IMR-90 (cell line): ENCODE measurements at regions not wholly inside any gene's neighbourhood (a gene's known extent, or its start where the extent isn't known, plus 50 kb on each side); places are given as distances from the start of the nearest gene placed in this dataset.

Source experiments
- ATAC-seq: fragments of 200-7000 bp; cut with Tn5 transposase; 2 replicates; pipeline ENCODE4 v1.9.1; 2020; ENCODE audit warnings: low read depth, mild to moderate bottlenecking, moderate library complexity
- BruUV-seq: library from RNA; stranded (reverse); fragments of 400-500 nt; replicated peaks from 2 replicates; lab custom pipeline; 2021; lab: Mats Ljungman, UMichigan
- CTCF ChIA-PET: fragments of 300-600 bp; formaldehyde crosslinking; extraction: SDS; loops from one replicate; lab custom pipeline; 2021; ENCODE audit warnings: antibody characterized with exemption; lab: Yijun Ruan, JAX
- POLR2A ChIA-PET: fragments of 300-600 bp; sonication (Branson Sonifier 250); formaldehyde crosslinking; loops from one replicate; lab custom pipeline; 2022; ENCODE audit warnings: antibody characterized with exemption; ENCODE audit not compliant: unreplicated experiment; lab: Charles Lee
- DNase-seq: peaks from one replicate; pipeline ENCODE4 v3.0.0; 2013
- H2AFZ ChIP-seq: replicated peaks from 2 replicates; pipeline ENCODE3; 2013; ENCODE audit warnings: low read length, mild to moderate bottlenecking; ENCODE audit not compliant: poor library complexity
- H2AK5ac ChIP-seq: 2 replicates; pipeline ENCODE4 v1.6.1; 2013; ENCODE audit warnings: low read depth, low read length, inconsistent platforms
- H2AK9ac ChIP-seq: replicated peaks from 2 replicates; pipeline ENCODE3; 2013; ENCODE audit warnings: mild to moderate bottlenecking, low read depth, low read length, moderate library complexity; ENCODE audit not compliant: poor library complexity
- H2BK120ac ChIP-seq: 2 replicates; pipeline ENCODE4 v1.6.1; 2013; ENCODE audit warnings: low read depth, low read length, inconsistent platforms
- H2BK15ac ChIP-seq: 3 replicates; pipeline ENCODE4 v1.6.1; 2013; ENCODE audit warnings: low read depth, low read length, inconsistent platforms
- H2BK20ac ChIP-seq: 2 replicates; pipeline ENCODE4 v1.6.1; 2013; ENCODE audit warnings: low read depth, mild to moderate bottlenecking, inconsistent platforms, low read length, moderate library complexity
- H2BK5ac ChIP-seq: 2 replicates; pipeline ENCODE4 v1.6.1; 2013; ENCODE audit warnings: mild to moderate bottlenecking, low read depth, low read length, inconsistent platforms; ENCODE audit not compliant: poor library complexity, severe bottlenecking
- H3K14ac ChIP-seq: replicated peaks from 2 replicates; pipeline ENCODE4 v1.6.1; 2013; ENCODE audit warnings: low read depth, low read length, inconsistent platforms
- H3K18ac ChIP-seq: 2 replicates; pipeline ENCODE4 v1.6.1; 2013; ENCODE audit warnings: low read depth, low read length, control low read depth
- H3K23ac ChIP-seq: 2 replicates; pipeline ENCODE4 v1.6.1; 2013; ENCODE audit warnings: low read depth, low read length, inconsistent platforms
- H3K27ac ChIP-seq: 2 replicates; pipeline ENCODE4 v1.5.1; 2013; ENCODE audit warnings: mild to moderate bottlenecking, control low read depth, low read length; ENCODE audit not compliant: insufficient read depth
- H3K27me3 ChIP-seq: 2 replicates; pipeline ENCODE4 v1.6.1; 2013; ENCODE audit warnings: low read length; ENCODE audit not compliant: control insufficient read depth, insufficient read depth
- H3K36me3 ChIP-seq: 2 replicates; pipeline ENCODE4 v1.6.1; 2013; ENCODE audit warnings: low read length, mixed read lengths; ENCODE audit not compliant: control insufficient read depth, insufficient read depth
- H3K4ac ChIP-seq: 2 replicates; pipeline ENCODE4 v1.6.1; 2013; ENCODE audit warnings: low read depth, low read length, inconsistent platforms
- H3K4me1 ChIP-seq: 2 replicates; pipeline ENCODE4 v1.6.1; 2013; ENCODE audit warnings: low read length, mixed read lengths; ENCODE audit not compliant: control insufficient read depth, insufficient read depth
- H3K4me2 ChIP-seq: 2 replicates; pipeline ENCODE4 v1.6.1; 2013; ENCODE audit warnings: low read depth, mild to moderate bottlenecking, control low read depth, low read length, moderate library complexity
- H3K4me3 ChIP-seq: 2 replicates; pipeline ENCODE4 v1.5.1; 2013; ENCODE audit warnings: low read depth, mild to moderate bottlenecking, control low read depth, low read length, moderate library complexity; ENCODE audit not compliant: insufficient read depth
- H3K56ac ChIP-seq: 2 replicates; pipeline ENCODE4 v1.6.1; 2013; ENCODE audit warnings: low read length, inconsistent platforms; ENCODE audit not compliant: insufficient read depth; ENCODE audit errors: extremely low read depth
- H3K79me1 ChIP-seq, 2 experiments: 2 replicates each; pipeline ENCODE4 v1.6.1; 2013; ENCODE audit warnings: low read length in 2 of 2, inconsistent platforms in 1 of 2, low read depth in 1 of 2
- H3K9ac ChIP-seq: 2 replicates; pipeline ENCODE4 v1.6.1; 2013; ENCODE audit warnings: low read depth, low read length, control low read depth
- H3K9me1 ChIP-seq: 2 replicates; pipeline ENCODE4 v1.6.1; 2013; ENCODE audit warnings: low read length, inconsistent platforms; ENCODE audit not compliant: insufficient read depth
- H3K9me3 ChIP-seq: 2 replicates; pipeline ENCODE4 v1.6.1; 2013; ENCODE audit warnings: low read length; ENCODE audit not compliant: control insufficient read depth, insufficient read depth
- H4K20me1 ChIP-seq: 2 replicates; pipeline ENCODE4 v1.6.1; 2013; ENCODE audit warnings: low read length, inconsistent platforms; ENCODE audit not compliant: insufficient read depth
- H4K5ac ChIP-seq: 2 replicates; pipeline ENCODE4 v1.6.1; 2013; ENCODE audit warnings: mild to moderate bottlenecking, low read depth, low read length, control low read depth
- H4K8ac ChIP-seq, 2 experiments: 2 replicates each; pipeline ENCODE4 v1.6.1; 2013; ENCODE audit warnings: low read depth in 2 of 2, low read length in 2 of 2, control low read depth in 1 of 2, inconsistent platforms in 1 of 2
- H4K91ac ChIP-seq: 2 replicates; pipeline ENCODE4 v1.6.1; 2013; ENCODE audit warnings: low read depth, low read length, inconsistent platforms; ENCODE audit not compliant: insufficient read depth
- BHLHE40 ChIP-seq: fragments of 150-350 bp; IDR thresholded peaks from 2 replicates; pipeline ENCODE4 v1.6.1; 2016; ENCODE audit warnings: mild to moderate bottlenecking, low read depth, low read length
- CEBPB ChIP-seq: IDR thresholded peaks from 2 replicates; pipeline ENCODE4 v1.6.1; 2012; ENCODE audit warnings: low read depth, low read length, improper control_type of control experiment
- CHD1 ChIP-seq: IDR thresholded peaks from 2 replicates; pipeline ENCODE4 v1.6.1; 2012; ENCODE audit warnings: low read depth, low read length, improper control_type of control experiment
- FOS ChIP-seq: fragments of 150-350 bp; IDR thresholded peaks from 2 replicates; pipeline ENCODE4 v1.6.1; 2016; ENCODE audit warnings: low read depth, low read length
- MAFK ChIP-seq: IDR thresholded peaks from 2 replicates; pipeline ENCODE4 v1.6.1; 2012; ENCODE audit warnings: low read depth, low read length, improper control_type of control experiment
- MAZ ChIP-seq: IDR thresholded peaks from 2 replicates; pipeline ENCODE4 v1.6.1; 2012; ENCODE audit warnings: low read depth, mild to moderate bottlenecking, low read length, improper control_type of control experiment, moderate library complexity, borderline replicate concordance
- MXI1 ChIP-seq: IDR thresholded peaks from 2 replicates; pipeline ENCODE4 v1.6.1; 2012; ENCODE audit warnings: low read depth, mild to moderate bottlenecking, low read length, moderate library complexity, borderline replicate concordance
- NFE2L2 ChIP-seq: fragments of 150-350 bp; IDR thresholded peaks from 2 replicates; pipeline ENCODE4 v1.6.1; 2016; ENCODE audit warnings: low read depth, mild to moderate bottlenecking, low read length
- POLR2A ChIP-seq: IDR thresholded peaks from 2 replicates; pipeline ENCODE4 v1.6.1; 2012; ENCODE audit warnings: mild to moderate bottlenecking, low read depth, low read length
- RAD21 ChIP-seq: IDR thresholded peaks from 2 replicates; pipeline ENCODE4 v1.6.1; 2012; ENCODE audit warnings: low read length, improper control_type of control experiment
- RCOR1 ChIP-seq: IDR thresholded peaks from 2 replicates; pipeline ENCODE4 v1.6.1; 2012; ENCODE audit warnings: mild to moderate bottlenecking, low read length, improper control_type of control experiment; ENCODE audit not compliant: insufficient replicate concordance
- RFX5 ChIP-seq: IDR thresholded peaks from 2 replicates; pipeline ENCODE4 v1.8.0; 2012; ENCODE audit warnings: low read depth, mild to moderate bottlenecking, low read length, moderate library complexity
- SMC3 ChIP-seq: fragments of 150-350 bp; IDR thresholded peaks from 2 replicates; pipeline ENCODE4 v1.6.1; 2016; ENCODE audit warnings: low read depth, mild to moderate bottlenecking, antibody characterized with exemption, low read length, moderate library complexity
- USF2 ChIP-seq: fragments of 150-350 bp; IDR thresholded peaks from 2 replicates; pipeline ENCODE4 v1.6.1; 2017; ENCODE audit warnings: mild to moderate bottlenecking, antibody characterized with exemption, low read length, low read depth
- WGBS, 2 experiments: methylation state at CpG; one replicate each; pipeline versions ENCODE4 v1.1.5 to v1.1.7; 2013; ENCODE audit warnings: missing lambda C conversion rate in 2 of 2; ENCODE audit not compliant: insufficient read length in 1 of 2; ENCODE audit errors: extremely low coverage in 2 of 2; 5-methylcytosine and 5-hydroxymethylcytosine counted together
- dilution Hi-C: fragments of 300-500 bp; cut with HindIII; formaldehyde crosslinking; loops from one replicate; pipeline ENCODE4 v1.14.3; 2018; ENCODE audit warnings: low sequenced_read_pairs; ENCODE audit not compliant: unreplicated experiment
- in situ Hi-C: fragments of 300-500 bp; cut with MboI; formaldehyde crosslinking; loops from 3 replicates; pipeline ENCODE4 v1.14.3; 2019; ENCODE audit warnings: low sequenced_read_pairs, inconsistent platforms, mixed read lengths
- intact Hi-C: fragments of 100-400 bp; cut with micrococcal nuclease; formaldehyde crosslinking; loops from 2 replicates; pipeline ENCODE4 v1.10.0; 2022
- TF ChIP-seq, protein P1 (sequence below): fragments of 150-350 bp; IDR thresholded peaks from 2 replicates; pipeline ENCODE4 v1.6.1; 2016; ENCODE audit warnings: low read depth, mild to moderate bottlenecking, low read length, moderate library complexity, borderline replicate concordance
- TF ChIP-seq, protein P2 (sequence below): conservative IDR thresholded peaks from 2 replicates; pipeline ENCODE4 v1.5.1; 2012; ENCODE audit warnings: mild to moderate bottlenecking, low read depth, low read length, improper control_type of control experiment

GRCh38 chr6:28750926-28751458 lies 172.8 kb downstream of the TRIM27 start:
- POLR2A ChIA-PET: no interaction called here
- no CpG with 5 or more reads among the region's 1 CpG for WGBS, 2 experiments
- dilution Hi-C loops: no loop called here

More at GRCh38 chr6:28750926-28751458, 172.8 kb downstream of the TRIM27 start:
- Histone ChIP-seq H2AK9ac (no peak overlapping the region), H3K18ac (no peak overlapping the region), H3K27ac (no peak overlapping the region), H3K4me1 (no peaks in the 10 kb centered on the region), H3K79me1 (no peaks in the 10 kb centered on the region), H2AK5ac (no peak overlapping the region), H3K23ac (no peak overlapping the region), H3K9me3 (no peaks in the 10 kb centered on the region), H2BK20ac (no peak overlapping the region), H2AFZ (no peak overlapping the region), H4K91ac (no peak overlapping the region), H3K27me3 (no peaks in the 10 kb centered on the region), H3K36me3 (no peaks in the 10 kb centered on the region), H4K5ac (no peak overlapping the region), H4K8ac (no peak overlapping the region), H3K14ac (no peak overlapping the region), H3K4me3 (no peak overlapping the region), H3K9ac (no peak overlapping the region), H2BK120ac (no peak overlapping the region), H4K20me1 (no peaks in the 10 kb centered on the region), H2BK15ac (no peak overlapping the region), H3K9me1 (no peaks in the 10 kb centered on the region), H3K56ac (no peak overlapping the region), H3K4me2 (no peak overlapping the region), H3K4ac (no peak overlapping the region), H2BK5ac (no peak overlapping the region)
- TF ChIP-seq MXI1: no peak
- no peak for TF ChIP-seq SMC3
- TF ChIP-seq NFE2L2: no peak
- no peak for TF ChIP-seq USF2
- no peak for TF ChIP-seq MAFK
- no peak for TF ChIP-seq CEBPB
- TF ChIP-seq POLR2A: no peak
- TF ChIP-seq BHLHE40: no peak
- TF ChIP-seq, protein P1, sequence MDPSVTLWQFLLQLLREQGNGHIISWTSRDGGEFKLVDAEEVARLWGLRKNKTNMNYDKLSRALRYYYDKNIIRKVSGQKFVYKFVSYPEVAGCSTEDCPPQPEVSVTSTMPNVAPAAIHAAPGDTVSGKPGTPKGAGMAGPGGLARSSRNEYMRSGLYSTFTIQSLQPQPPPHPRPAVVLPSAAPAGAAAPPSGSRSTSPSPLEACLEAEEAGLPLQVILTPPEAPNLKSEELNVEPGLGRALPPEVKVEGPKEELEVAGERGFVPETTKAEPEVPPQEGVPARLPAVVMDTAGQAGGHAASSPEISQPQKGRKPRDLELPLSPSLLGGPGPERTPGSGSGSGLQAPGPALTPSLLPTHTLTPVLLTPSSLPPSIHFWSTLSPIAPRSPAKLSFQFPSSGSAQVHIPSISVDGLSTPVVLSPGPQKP: no peak
- no peak for TF ChIP-seq CHD1
- no peak for TF ChIP-seq MAZ
- TF ChIP-seq RFX5: no peak
- no peak for TF ChIP-seq FOS
- TF ChIP-seq, protein P2, sequence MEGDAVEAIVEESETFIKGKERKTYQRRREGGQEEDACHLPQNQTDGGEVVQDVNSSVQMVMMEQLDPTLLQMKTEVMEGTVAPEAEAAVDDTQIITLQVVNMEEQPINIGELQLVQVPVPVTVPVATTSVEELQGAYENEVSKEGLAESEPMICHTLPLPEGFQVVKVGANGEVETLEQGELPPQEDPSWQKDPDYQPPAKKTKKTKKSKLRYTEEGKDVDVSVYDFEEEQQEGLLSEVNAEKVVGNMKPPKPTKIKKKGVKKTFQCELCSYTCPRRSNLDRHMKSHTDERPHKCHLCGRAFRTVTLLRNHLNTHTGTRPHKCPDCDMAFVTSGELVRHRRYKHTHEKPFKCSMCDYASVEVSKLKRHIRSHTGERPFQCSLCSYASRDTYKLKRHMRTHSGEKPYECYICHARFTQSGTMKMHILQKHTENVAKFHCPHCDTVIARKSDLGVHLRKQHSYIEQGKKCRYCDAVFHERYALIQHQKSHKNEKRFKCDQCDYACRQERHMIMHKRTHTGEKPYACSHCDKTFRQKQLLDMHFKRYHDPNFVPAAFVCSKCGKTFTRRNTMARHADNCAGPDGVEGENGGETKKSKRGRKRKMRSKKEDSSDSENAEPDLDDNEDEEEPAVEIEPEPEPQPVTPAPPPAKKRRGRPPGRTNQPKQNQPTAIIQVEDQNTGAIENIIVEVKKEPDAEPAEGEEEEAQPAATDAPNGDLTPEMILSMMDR: no peak
- TF ChIP-seq RCOR1: no peak
- no peak for TF ChIP-seq RAD21
- BruUV-seq: no TSS peak
- CTCF ChIA-PET: no interaction called here
- in situ Hi-C loops: no loop called here
- no peak for DNase-seq
- intact Hi-C loops: no loop called here
- ATAC-seq: no peak
